ENCODE measurements at regions not wholly inside any gene's neighbourhood (a gene's known extent, or its start where the extent isn't known, plus 50 kb on each side); places are given as distances from the start of the nearest gene placed in this dataset.

DNA sequence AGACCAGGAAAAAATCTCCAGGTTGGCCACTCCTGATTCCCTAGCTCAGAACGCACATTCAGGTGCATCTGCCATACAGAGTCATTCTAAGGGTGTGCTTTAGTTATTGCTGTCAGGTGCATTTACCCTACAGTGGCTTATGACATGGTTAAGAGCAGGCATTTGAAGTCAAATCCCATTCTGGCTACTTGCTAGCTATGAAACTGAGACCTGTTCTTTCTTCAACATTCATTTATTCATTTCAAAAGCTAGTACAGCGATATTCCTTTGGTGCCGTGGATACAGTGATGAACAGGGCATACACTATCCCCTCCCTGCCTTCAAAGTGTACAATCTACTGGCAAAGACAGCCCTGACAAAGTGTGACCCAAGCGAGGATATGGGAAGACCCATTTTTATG, 508.3 kb downstream of the NPIPA7 start:
- POLR2A ChIA-PET: no interaction called here

DNA sequence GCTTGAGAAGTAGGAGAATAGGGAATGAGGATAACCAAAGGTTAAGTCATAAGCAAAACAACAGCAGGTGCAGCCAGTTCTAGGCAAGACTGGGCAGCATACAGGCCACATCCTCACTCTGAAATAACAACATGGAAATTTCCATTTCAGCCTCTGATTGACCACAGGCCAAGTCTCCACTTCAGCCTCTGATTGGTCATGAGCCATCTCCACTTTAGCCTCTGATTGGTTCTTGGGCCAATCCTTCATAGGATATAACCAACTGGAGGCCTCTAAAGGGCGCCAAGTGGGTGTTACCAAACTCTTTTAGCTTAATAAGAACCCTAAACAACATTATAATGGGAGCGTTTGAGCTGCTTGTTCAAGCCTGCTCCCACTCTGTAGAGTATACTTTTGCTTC, 512.0 kb downstream of the NPIPA7 start:
- Mint-ChIP-seq H3K36me3 (no peaks in the 10 kb centered on the region), H3K4me3 (no peak overlapping the region), H3K4me1 (no peaks in the 10 kb centered on the region), H3K27ac (no peak overlapping the region), H3K9me3 (no peaks in the 10 kb centered on the region), H3K27me3 (peaks cover 2 to 6% of the 10 kb centered on the region in 2 donors)
- no peaks in the 10 kb centered on the region for H3K4me1 ChIP-seq (ENCODE audit: insufficient read depth, low read length)
- no peaks in the 10 kb centered on the region for H3K36me3 ChIP-seq (ENCODE audit: insufficient read depth, low read length)
- ChIA-PET CTCF (no interaction called here), POLR2A (no interaction called here)
- no peaks in the 10 kb centered on the region for H3K27me3 ChIP-seq (ENCODE audit: insufficient read depth, low read length, poor library complexity, severe bottlenecking)
- DNase-seq: no peak
- no peak overlapping the region for H3K27ac ChIP-seq (ENCODE audit: low read depth, low read length)
- H3K9me3 ChIP-seq (ENCODE audit: low read length): no peaks in the 10 kb centered on the region
- no peak overlapping the region for H3K4me3 ChIP-seq (ENCODE audit: low read length)

More for the DNA sequence above, 508.3 kb downstream of the NPIPA7 start:
- Histone ChIP-seq H3K36me3 (ENCODE audit: insufficient read depth, low read length) (no peaks in the 10 kb centered on the region), H3K4me3 (ENCODE audit: low read length) (no peak overlapping the region), H3K27ac (ENCODE audit: low read depth, low read length) (no peak overlapping the region), H3K4me1 (ENCODE audit: insufficient read depth, low read length) (no peaks in the 10 kb centered on the region), H3K9me3 (ENCODE audit: low read length) (no peaks in the 10 kb centered on the region), H3K27me3 (ENCODE audit: insufficient read depth, low read length, poor library complexity, severe bottlenecking) (no peaks in the 10 kb centered on the region)
- H3K4me3 Mint-ChIP-seq: no peak overlapping the region
- no peaks in the 10 kb centered on the region for H3K36me3 Mint-ChIP-seq
- CTCF ChIA-PET: no interaction called here
- no peak overlapping the region for H3K27ac Mint-ChIP-seq
- no peaks in the 10 kb centered on the region for H3K4me1 Mint-ChIP-seq
- H3K27me3 Mint-ChIP-seq: peaks cover 3 to 11% of the 10 kb centered on the region in 2 donors
- DNase-seq: no peak
- no peaks in the 10 kb centered on the region for H3K9me3 Mint-ChIP-seq

- Histone ChIP-seq H3K4me3 (ENCODE audit: low read length) (no peak overlapping the region), H3K9me3 (ENCODE audit: low read length) (no peaks in the 10 kb centered on the region), H3K27me3 (ENCODE audit: insufficient read depth, low read length, poor library complexity, severe bottlenecking) (no peaks in the 10 kb centered on the region), H3K27ac (ENCODE audit: low read depth, low read length) (no peak overlapping the region), H3K36me3 (ENCODE audit: insufficient read depth, low read length) (no peaks in the 10 kb centered on the region), H3K4me1 (ENCODE audit: insufficient read depth, low read length) (no peaks in the 10 kb centered on the region)
- Mint-ChIP-seq H3K9me3 (peaks cover 15 to 29% (median 22%) of the 10 kb centered on the region in 5 donors), H3K4me1 (no peaks in the 10 kb centered on the region), H3K27ac (no peak overlapping the region), H3K4me3 (no peak overlapping the region), H3K27me3 (peaks cover 12 to 14% of the 10 kb centered on the region in 2 donors), H3K36me3 (peaks cover 0 to 8% (median 0%) of the 10 kb centered on the region in 3 donors)
- DNase-seq: no peak
- ChIA-PET CTCF (no interaction called here), POLR2A (no interaction called here)
Measured at GRCh38 chr16:16904601-16905000, 525.7 kb downstream of the NPIPA7 start.

- H3K9me3 ChIP-seq (ENCODE audit: low read length): no peaks in the 10 kb centered on the region
- H3K27me3 Mint-ChIP-seq: peaks cover 15 to 19% of the 10 kb centered on the region in 2 donors
- H3K27ac Mint-ChIP-seq: no peak overlapping the region
- no peaks in the 10 kb centered on the region for H3K4me1 Mint-ChIP-seq
- H3K4me3 ChIP-seq (ENCODE audit: low read length): no peak overlapping the region
- DNase-seq: no peak
- no peak overlapping the region for H3K27ac ChIP-seq (ENCODE audit: low read depth, low read length)
- ChIA-PET POLR2A (no interaction called here), CTCF (no interaction called here)
- H3K27me3 ChIP-seq (ENCODE audit: insufficient read depth, low read length, poor library complexity, severe bottlenecking): no peaks in the 10 kb centered on the region
- H3K4me3 Mint-ChIP-seq: no peak overlapping the region
- H3K36me3 ChIP-seq (ENCODE audit: insufficient read depth, low read length): no peaks in the 10 kb centered on the region
- peaks cover 9 to 19% (median 13%) of the 10 kb centered on the region in 5 donors for H3K9me3 Mint-ChIP-seq
- no peaks in the 10 kb centered on the region for H3K4me1 ChIP-seq (ENCODE audit: insufficient read depth, low read length)
- H3K36me3 Mint-ChIP-seq: peaks cover 0 to 8% (median 0%) of the 10 kb centered on the region in 3 donors
Measured at GRCh38 chr16:16905850-16906249, 526.9 kb downstream of the NPIPA7 start.

DNA sequence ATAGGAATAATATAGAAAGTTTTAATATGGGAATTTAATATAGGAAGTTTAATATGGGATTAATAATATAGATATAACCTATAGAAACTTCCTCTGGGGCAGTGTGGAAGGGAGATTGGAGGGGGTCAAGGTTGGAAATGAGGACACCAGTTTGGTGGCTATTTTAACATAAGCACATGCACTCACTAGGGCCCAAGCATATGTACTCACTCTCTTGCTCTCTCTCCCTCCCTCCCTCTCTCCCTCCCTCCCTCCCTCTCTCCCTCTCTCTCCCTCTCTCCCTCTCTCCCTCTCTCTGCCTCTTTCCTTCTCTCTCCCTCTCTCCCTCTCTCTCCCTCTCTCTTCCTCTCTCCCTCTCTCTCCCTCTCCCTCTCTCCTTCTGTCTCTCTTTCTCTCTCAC, 528.1 kb downstream of the NPIPA7 start:
- CTCF ChIA-PET: no interaction called here
- H3K4me1 Mint-ChIP-seq: no peaks in the 10 kb centered on the region

GRCh38 chr16:16908077-16908476, 529.1 kb downstream of the NPIPA7 start:
- no peak for DNase-seq
- H3K4me3 Mint-ChIP-seq: no peak overlapping the region
- no peaks in the 10 kb centered on the region for H3K4me1 Mint-ChIP-seq
- Histone ChIP-seq H3K9me3 (ENCODE audit: low read length) (no peaks in the 10 kb centered on the region), H3K4me1 (ENCODE audit: insufficient read depth, low read length) (no peaks in the 10 kb centered on the region), H3K4me3 (ENCODE audit: low read length) (no peak overlapping the region), H3K27me3 (ENCODE audit: insufficient read depth, low read length, poor library complexity, severe bottlenecking) (no peaks in the 10 kb centered on the region), H3K36me3 (ENCODE audit: insufficient read depth, low read length) (no peaks in the 10 kb centered on the region), H3K27ac (ENCODE audit: low read depth, low read length) (no peak overlapping the region)
- peaks cover 0 to 4% (median 2%) of the 10 kb centered on the region in 5 donors for H3K9me3 Mint-ChIP-seq
- ChIA-PET CTCF (no interaction called here), POLR2A (no interaction called here)
- peaks cover 0 to 4% (median 0%) of the 10 kb centered on the region in 3 donors for H3K36me3 Mint-ChIP-seq
- H3K27ac Mint-ChIP-seq: no peak overlapping the region
- H3K27me3 Mint-ChIP-seq: peaks cover 18 to 26% of the 10 kb centered on the region in 2 donors

More for the DNA sequence above, 528.1 kb downstream of the NPIPA7 start:
- no peaks in the 10 kb centered on the region for H3K36me3 ChIP-seq (ENCODE audit: insufficient read depth, low read length)
- no peaks in the 10 kb centered on the region for H3K9me3 ChIP-seq (ENCODE audit: low read length)
- DNase-seq: no peak
- H3K27ac Mint-ChIP-seq: no peak overlapping the region
- H3K27me3 ChIP-seq (ENCODE audit: insufficient read depth, low read length, poor library complexity, severe bottlenecking): no peaks in the 10 kb centered on the region
- no peak overlapping the region for H3K27ac ChIP-seq (ENCODE audit: low read depth, low read length)
- H3K4me3 ChIP-seq (ENCODE audit: low read length): no peak overlapping the region
- POLR2A ChIA-PET: no interaction called here
- H3K27me3 Mint-ChIP-seq: peaks cover 18 to 26% of the 10 kb centered on the region in 2 donors
- no peak overlapping the region for H3K4me3 Mint-ChIP-seq
- H3K4me1 ChIP-seq (ENCODE audit: insufficient read depth, low read length): no peaks in the 10 kb centered on the region
- peaks cover 0 to 4% (median 0%) of the 10 kb centered on the region in 3 donors for H3K36me3 Mint-ChIP-seq
- peaks cover 5 to 10% (median 7%) of the 10 kb centered on the region in 5 donors for H3K9me3 Mint-ChIP-seq

DNA sequence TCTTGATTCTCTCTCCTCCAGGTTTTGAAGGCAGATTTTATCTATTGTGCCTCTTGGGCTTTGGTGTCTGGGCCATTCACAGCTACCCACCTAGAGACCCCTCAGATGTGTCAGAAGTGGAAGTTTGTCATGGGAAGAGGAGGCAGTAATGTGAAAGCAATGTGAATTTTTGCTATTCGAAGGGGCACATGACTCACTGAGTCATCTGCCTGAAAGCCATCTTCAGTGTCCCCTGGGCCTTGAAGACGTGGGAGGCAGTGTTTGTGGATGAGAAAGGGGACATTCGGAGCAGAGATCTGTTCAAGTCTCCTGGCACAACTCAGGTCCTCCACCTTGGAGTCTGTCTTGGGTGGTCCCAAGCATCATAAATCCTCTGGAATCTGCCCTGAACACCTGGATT, 530.2 kb downstream of the NPIPA7 start:
- POLR2A ChIA-PET: no interaction called here

DNA sequence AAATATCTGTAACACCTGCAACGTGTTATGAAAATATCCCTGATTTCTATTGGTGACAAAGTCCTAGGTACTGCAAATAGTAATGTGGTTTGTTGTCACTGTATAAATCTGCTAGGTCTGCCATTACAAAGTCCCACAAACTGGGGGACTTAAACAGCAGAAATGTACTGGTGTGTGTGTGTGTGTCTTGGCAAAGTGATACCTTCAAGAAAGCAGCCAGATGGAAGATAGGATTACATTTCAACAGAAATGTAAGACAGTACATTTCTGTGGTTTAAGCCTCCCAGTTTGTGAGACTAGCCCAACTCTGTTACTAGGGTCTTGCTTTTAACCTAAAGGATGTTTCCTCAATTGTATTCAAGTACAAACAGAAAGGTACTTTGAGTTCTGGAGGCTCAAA, 531.7 kb downstream of the NPIPA7 start:
- Histone ChIP-seq H3K27me3 (ENCODE audit: insufficient read depth, low read length, poor library complexity, severe bottlenecking) (no peaks in the 10 kb centered on the region), H3K4me1 (ENCODE audit: insufficient read depth, low read length) (no peaks in the 10 kb centered on the region), H3K4me3 (ENCODE audit: low read length) (no peak overlapping the region), H3K9me3 (ENCODE audit: low read length) (no peaks in the 10 kb centered on the region), H3K36me3 (ENCODE audit: insufficient read depth, low read length) (no peaks in the 10 kb centered on the region), H3K27ac (ENCODE audit: low read depth, low read length) (no peak overlapping the region)
- Mint-ChIP-seq H3K36me3 (no peaks in the 10 kb centered on the region), H3K4me3 (no peak overlapping the region), H3K27ac (no peak overlapping the region), H3K27me3 (peaks cover 16 to 26% of the 10 kb centered on the region in 2 donors), H3K9me3 (no peaks in the 10 kb centered on the region), H3K4me1 (no peaks in the 10 kb centered on the region)
- ChIA-PET POLR2A (no interaction called here), CTCF (no interaction called here)
- no peak for DNase-seq

More for the DNA sequence above, 530.2 kb downstream of the NPIPA7 start:
- CTCF ChIA-PET: no interaction called here
- peaks cover 16 to 26% of the 10 kb centered on the region in 2 donors for H3K27me3 Mint-ChIP-seq
- Histone ChIP-seq H3K9me3 (ENCODE audit: low read length) (no peaks in the 10 kb centered on the region), H3K27me3 (ENCODE audit: insufficient read depth, low read length, poor library complexity, severe bottlenecking) (no peaks in the 10 kb centered on the region), H3K36me3 (ENCODE audit: insufficient read depth, low read length) (no peaks in the 10 kb centered on the region), H3K27ac (ENCODE audit: low read depth, low read length) (no peak overlapping the region), H3K4me1 (ENCODE audit: insufficient read depth, low read length) (no peaks in the 10 kb centered on the region), H3K4me3 (ENCODE audit: low read length) (no peak overlapping the region)
- no peak overlapping the region for H3K27ac Mint-ChIP-seq
- DNase-seq: no peak
- peaks cover 0 to under 1% (median 0%) of the 10 kb centered on the region in 3 donors for H3K36me3 Mint-ChIP-seq
- H3K9me3 Mint-ChIP-seq: no peaks in the 10 kb centered on the region
- no peak overlapping the region for H3K4me3 Mint-ChIP-seq
- H3K4me1 Mint-ChIP-seq: no peaks in the 10 kb centered on the region

DNA sequence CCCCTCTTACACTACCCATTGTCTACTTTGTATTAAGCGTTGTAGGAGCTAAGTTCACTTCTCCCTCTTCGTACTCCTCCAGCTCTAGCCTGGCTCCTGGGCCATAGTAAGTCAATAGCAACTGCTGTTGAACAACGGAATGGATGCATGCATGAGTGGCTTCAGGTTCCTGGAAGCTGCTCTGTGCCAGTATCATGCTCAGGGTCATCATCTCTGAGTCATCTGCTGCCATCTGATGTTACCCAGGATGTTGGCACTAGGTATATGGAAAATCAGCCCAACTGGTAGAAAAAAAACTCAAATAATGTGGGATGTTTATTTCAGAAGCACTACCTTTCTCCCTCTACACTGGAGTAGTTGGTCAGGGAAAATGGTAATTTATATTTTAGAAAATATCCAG, 536.8 kb downstream of the NPIPA7 start:
- H3K36me3 Mint-ChIP-seq: no peaks in the 10 kb centered on the region
- Histone ChIP-seq H3K27ac (ENCODE audit: low read depth, low read length) (no peak overlapping the region), H3K9me3 (ENCODE audit: low read length) (no peaks in the 10 kb centered on the region), H3K4me1 (ENCODE audit: insufficient read depth, low read length) (no peaks in the 10 kb centered on the region), H3K27me3 (ENCODE audit: insufficient read depth, low read length, poor library complexity, severe bottlenecking) (no peaks in the 10 kb centered on the region), H3K36me3 (ENCODE audit: insufficient read depth, low read length) (no peaks in the 10 kb centered on the region), H3K4me3 (ENCODE audit: low read length) (no peak overlapping the region)
- POLR2A ChIA-PET: no interaction called here
- H3K27me3 Mint-ChIP-seq: peaks cover 15 to 27% of the 10 kb centered on the region in 2 donors
- no peak overlapping the region for H3K4me3 Mint-ChIP-seq
- H3K4me1 Mint-ChIP-seq: no peaks in the 10 kb centered on the region
- no peak overlapping the region for H3K27ac Mint-ChIP-seq
- CTCF ChIA-PET: no interaction called here
- no peak for DNase-seq
- no peaks in the 10 kb centered on the region for H3K9me3 Mint-ChIP-seq

Data from CD8-positive, alpha-beta memory T cell (primary cell).